Sciatic nerve (tissue), 2 donors: ENCODE measurements at regions not wholly inside any gene's neighbourhood (a gene's known extent, or its start where the extent isn't known, plus 50 kb on each side); places are given as distances from the start of the nearest gene placed in this dataset.

Experiments used
- ATAC-seq: fragments of 200-7000 bp; cut with Tn5 transposase; one replicate; pipeline ENCODE4 v1.9.1; 2020; ENCODE audit warnings: mild to moderate bottlenecking, moderate library complexity
- DNase-seq: peaks from one replicate; pipeline ENCODE4 v3.0.0-alpha.2; 2020; ENCODE audit warnings: low spot score
- intact Hi-C: fragments of 100-400 bp; cut with DNase I; formaldehyde crosslinking; loops from one replicate; pipeline ENCODE4 v1.14.2; 2022
- donor health status: DM: no; HTN: no; CAD: no.
- donor health status: DM: no; HTN: no; CAD: no.

DNA sequence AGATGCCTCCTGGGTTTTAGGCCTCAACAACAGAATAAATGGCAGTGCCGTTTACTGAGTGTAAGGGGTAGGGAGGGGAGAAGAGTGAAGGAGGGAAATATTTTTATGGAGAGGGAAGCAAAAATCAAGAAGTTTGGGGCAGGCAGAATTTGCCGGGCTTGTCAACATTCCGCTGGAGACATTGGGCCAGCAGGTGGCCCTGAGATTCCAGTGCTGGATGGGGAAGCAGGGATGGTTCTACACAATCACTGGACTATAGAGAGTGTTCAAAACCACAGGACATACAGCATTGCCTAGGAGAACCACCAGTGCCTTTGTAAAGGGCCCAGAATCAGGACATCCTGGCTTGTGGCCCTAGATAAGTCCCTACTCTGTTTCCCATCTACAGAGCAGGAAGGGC, 598.6 kb upstream of the MGMT start:
- intact Hi-C loops, result no loop called here
- DNase-seq (peak; percentile 19), ATAC-seq (no peak)

DNA sequence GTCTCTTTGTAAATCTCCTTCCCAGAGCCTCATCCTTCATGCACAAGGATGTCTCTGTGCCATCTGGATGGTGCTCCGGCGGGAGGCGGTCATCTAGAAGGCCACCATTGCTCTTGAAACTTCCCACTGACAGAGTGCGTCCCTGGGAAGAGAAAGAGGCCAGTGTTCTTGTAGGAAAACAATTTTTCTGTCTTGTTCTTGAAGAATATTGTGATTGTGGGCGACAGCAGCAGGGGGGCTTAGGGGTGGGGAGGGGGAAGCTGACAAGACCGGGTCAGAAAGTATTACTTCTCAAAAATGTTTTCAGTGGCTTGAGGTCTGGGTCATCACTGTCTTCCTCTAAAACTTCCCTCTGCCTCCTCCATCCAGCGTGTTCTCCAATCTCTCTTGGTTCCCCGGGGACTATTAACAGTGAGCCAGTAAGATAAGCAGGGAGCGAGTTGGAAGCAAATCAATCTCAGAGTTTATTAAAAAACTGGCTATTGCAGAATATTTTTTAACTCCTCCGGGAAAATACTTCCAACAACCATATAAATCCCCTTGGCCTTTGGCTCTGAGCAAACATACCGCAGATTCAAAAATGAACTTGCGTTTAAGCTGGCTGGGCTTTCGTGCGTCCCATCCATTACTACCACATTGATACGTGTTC, 597.8 kb upstream of the MGMT start:
- intact Hi-C loops, result no loop called here
- DNase-seq (no peak), ATAC-seq (peak; percentile 65)

DNA sequence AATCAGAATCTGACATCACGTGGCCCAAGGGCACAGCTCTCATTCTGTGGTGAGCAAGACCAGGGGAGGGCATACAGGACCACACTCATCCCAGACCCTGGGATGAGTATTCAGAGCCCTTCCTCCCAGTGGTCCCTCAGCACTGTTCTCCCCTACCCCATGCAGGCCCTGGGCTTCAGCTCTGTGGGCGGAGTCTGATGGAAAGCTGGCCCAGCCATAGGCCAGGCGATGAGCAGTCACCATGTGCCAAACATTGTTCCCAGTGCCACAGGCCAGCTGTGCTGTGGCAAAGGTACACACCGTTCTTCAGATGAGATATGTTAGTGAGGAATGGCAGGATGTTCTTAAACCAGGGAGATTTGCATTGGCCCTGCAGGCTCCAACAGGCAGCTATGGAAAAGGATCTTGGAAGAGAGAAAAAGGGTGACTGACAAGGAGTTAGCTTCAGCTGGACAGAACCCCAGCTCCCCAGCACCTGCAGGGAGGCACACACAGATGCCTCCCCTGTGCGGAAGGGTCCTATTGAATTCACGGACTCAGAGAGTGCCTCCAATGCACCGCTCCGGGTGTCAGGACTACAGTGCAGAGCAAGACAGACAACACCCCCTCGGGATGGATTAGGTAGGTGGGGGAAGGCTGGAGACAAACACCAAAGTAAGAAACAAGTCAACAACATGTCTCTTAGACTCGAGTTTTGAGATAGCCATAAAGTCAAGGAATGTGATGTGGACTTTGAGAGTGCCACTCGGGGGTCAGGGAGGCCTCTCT, 596.0 kb upstream of the MGMT start:
- ATAC-seq (no peak), DNase-seq (no peak)
- intact Hi-C loops, result no loop called here

DNA sequence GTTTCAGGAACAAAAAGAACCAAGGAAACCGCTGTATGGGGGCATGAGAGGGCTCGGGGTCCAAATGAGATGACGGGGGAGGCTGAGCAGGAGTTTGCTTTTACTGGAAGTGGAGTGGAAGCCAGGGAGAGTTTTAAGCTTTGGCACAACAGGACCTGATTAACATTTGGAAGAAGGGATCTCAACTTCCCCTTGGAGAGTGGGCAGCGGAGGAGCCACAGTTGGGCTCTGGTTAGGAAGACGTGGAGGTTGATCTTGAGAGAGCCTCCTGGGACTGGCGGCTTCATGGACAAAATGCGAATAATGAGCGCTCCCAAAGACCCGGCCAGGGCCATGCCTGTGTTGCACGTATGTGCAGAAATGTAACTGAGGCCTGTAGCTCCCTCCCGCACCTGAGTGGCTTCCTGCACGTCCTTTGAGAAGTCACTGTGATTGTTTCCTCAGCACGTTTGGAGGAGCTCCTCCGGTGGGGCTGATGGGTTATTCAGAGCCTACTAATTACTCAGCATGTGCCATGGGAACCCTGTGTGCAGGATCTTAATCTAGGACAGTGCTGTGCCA, 595.3 kb upstream of the MGMT start:
- ATAC-seq (no peak), DNase-seq (no peak)
- intact Hi-C loops, result no loop called here

DNA sequence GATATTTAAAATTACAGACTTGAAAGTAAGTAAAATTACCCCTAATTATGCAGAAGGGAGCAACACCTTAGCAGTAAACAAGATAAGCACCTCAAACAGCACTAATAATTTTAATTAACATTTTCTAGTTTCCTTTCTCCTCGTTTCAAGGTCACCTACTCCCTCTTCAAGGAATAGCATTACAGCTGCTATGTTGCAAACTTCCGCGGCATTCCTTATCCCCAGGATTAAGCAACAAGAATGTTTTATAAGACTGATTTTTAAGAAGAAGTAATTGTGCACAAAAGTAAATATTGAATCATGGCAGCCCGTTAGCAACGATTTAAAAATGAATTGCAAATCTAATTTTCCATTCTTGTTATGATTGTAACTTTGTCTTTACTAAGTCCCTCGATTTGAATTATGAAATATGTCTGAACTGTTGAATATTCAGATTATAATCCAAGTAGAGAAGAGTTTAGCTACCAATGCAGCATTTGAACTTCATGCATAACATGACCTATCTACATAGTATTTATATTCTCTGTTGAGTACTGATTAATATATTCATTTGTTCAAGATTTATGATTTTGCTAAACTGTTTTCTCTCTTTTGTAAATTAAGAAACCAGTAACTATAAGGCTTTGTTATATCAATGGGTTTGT, 593.5 kb upstream of the MGMT start:
- intact Hi-C loops, result no loop called here
- ATAC-seq, result peak; percentile 31
- DNase-seq, result no peak

DNA sequence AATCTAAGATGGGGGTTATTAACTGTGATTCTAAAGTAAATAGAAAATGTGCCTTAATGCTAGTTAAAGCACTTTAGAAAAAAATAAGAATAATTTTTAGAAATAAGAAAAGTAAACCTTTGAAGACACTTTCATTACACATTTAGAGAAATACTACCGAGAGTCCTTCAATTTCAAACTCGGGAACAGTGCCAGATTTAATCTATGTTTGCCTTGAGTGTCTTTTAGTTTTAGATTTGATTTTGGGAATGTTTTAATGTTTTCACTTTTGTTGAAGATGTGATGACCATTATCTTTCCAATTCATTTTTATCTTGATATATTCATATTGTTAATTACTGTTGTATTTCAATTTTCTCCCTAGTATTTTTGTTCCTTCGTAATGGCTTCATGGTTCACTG, 592.7 kb upstream of the MGMT start:
- no peak for ATAC-seq
- intact Hi-C loops, result no loop called here
- DNase-seq, result no peak

DNA sequence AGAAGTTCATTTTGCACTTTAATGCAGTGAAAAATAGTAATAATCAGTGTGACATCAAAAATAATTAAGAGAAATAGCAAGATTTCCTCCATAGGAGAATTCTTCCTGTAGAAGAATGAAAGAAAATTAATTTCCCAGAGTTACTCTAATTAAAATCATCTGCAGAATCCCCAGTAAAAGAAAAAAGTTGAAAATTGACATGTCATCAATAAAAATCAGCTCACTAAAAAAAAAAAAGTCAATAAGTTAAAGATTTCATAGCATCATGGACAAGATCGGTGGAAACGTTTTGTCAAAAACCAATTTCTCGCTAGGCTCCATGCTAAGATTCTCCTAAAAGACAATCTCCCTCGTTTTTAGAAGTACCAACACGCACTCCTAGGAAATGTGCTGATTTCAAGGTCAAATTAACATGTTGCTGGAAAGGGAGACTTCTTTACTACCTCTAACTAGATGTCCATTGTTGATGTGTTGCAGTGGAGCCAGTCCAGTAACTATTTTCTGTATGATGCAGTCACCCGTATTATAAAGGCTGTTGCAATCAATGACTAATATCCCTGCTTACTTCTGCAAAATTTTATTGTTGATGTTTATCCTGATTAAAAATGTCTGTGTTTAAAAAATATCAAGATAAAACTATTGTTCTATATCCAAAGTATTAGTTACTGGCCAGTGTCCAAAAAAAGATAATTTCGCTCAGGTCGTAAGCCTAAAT, 591.9 kb upstream of the MGMT start:
- intact Hi-C loops, result no loop called here
- DNase-seq, result no peak
- peak; percentile 46 for ATAC-seq

DNA sequence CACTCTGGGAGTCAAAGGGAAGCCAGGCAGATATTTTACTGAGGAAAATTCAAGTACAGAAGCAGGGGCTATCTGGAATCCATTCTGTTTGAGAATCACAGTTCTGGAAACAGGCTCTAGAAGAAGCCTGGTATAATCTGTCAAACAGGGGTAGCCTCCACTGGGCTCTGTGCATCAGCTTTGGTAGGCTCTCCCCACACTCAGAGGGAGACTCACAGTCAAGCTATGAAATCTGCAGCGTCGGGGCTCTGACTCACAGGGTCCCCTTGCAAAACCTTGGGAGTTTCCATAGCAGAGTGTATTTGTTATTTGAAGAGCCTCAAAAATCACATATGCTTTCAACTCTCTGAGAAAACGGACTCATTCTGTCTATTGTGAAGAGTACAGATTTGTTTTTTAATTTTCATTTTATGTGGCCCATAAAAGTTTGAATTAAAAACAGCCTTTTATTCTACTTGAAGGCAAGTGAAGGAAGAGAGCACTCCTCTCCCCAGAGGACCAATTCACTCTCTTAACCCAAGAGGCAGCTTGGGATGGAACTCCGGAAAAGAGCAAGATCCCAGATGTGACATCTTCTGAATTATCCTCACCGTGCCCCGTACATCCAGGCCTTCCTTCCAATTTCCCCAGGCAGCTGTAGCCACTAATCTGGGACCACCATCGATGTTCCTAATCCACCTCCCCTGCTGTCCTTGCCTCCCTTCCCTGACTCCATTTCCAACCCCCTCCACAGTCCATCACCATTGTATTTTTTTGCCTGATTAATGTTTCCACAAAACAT, 590.9 kb upstream of the MGMT start:
- ATAC-seq (peak; percentile 86), DNase-seq (peak; percentile 56)
- intact Hi-C loops, result no loop called here

DNA sequence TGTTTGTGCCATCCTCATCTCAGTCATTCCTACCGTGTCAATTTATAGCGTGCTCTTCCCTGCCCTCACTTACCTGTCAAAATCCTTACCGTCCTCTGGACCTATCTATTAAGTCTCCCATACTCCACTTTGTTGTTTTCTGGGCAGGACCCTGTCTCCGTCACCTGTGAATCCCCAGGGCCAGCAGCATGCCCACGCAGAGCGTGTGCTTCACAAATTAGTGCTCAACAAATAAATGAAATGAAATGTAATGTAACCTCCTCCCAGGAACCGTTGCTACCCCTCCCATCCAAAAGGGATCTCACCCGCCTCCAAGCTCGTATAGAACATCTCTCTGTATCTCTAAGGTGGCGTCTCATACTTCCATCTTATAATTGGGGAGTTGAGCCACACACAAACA, 589.9 kb upstream of the MGMT start:
- intact Hi-C loops, result no loop called here
- no peak for ATAC-seq
- peak; percentile 9 for DNase-seq

DNA sequence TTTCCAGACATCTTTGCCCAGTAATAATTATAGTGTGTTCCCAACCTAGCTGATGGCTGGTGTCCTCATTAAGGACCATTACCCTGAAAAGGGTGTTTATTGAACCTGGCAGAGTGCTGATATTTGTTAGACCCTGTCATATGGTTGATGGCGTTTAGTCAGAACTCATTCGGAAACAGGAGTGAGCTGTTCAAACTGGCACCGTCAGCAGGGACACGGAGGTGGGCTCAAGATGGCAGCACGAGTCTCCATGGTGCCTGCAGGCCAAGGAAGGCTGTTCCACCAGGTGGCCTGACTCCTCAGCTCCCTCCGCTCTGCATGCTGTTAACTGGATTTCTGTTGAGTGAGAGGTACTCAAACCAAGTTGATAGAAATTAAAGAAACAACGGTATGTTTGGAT, 589.1 kb upstream of the MGMT start:
- intact Hi-C loops, result no loop called here
- ATAC-seq (no peak), DNase-seq (peak; percentile 31)

DNA sequence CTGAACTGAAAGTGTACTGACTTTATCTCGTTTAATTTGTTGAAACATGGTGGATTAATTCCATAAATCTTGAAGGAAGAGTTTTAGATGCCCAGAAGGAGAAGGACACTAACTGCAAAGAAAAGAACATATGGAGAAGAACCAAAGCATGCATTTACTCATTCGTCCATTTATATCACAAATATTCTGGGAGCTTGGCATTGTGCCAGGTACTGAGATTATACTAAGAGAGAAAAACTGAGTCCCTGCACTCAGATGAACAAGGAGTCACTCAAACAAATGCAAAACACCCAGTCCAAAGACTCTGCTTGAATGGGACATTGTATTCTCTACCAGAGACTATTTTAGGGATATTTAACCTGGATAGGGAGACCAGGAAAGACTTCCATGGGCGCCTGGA, 588.0 kb upstream of the MGMT start:
- no peak for ATAC-seq
- DNase-seq, result no peak
- intact Hi-C loops, result no loop called here

DNA sequence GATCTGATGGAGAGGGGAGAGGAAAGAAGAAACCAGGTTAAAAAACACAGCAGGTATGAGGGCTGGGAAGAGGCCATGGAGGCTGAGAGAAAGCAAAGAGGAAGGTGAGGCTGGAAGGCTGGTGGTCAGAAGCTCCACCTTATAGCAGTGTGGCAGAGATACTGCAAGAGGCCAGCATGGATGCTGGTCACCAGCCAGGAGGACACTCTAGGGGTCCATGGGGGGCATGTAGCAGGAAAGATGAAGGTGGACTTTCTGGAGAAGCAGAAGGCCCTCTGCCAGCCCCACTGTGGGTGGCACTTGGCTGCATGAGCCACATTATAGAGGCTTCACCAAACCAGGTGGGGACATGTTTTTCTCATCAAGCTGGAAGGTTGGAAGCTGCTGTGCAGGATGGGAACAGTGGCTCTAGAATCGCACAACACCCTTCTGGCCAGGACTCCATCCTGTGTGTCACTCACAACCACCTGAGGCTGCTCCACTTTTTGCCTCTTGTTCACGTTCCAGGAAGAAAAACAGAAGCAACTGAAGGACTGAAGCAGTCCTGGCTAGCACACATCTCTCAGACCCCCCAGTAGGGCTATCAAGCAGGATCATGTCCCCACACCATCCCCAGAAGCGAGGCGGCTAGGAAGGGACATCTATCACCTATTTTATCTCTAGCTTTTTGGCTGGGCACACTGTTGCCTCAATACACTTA, 587.5 kb upstream of the MGMT start:
- ATAC-seq, result no peak
- DNase-seq, result no peak

DNA sequence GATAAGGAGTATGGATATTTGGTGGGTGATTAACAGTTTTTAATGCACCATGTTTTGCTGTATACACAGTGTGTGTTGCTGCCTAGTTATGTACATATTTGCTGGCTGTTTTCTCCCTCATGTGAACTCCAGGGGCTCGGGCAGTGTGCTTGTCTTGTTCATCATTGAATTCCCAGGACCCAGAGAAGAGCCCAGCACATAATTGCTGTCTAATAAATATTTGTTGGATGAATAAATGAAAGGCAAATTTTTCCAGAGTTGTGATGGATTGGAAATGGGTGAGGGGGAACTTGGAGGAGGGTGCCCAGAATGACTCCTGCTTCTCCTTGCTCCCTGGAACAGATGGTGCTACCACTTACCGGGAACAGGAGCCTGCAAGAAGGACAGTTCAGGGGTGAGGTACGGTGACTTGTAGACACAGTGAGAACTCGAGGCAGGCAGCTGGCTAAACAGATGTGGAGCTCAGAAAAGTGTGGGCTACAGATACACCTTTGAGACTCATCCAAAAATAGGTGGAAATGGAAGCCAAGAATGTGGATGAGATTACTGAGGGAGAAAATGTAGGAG, 586.8 kb upstream of the MGMT start:
- DNase-seq, result no peak
- ATAC-seq, result no peak
- intact Hi-C loops, result no loop called here

More for the DNA sequence above, 587.5 kb upstream of the MGMT start:
- intact Hi-C loops, result no loop called here

DNA sequence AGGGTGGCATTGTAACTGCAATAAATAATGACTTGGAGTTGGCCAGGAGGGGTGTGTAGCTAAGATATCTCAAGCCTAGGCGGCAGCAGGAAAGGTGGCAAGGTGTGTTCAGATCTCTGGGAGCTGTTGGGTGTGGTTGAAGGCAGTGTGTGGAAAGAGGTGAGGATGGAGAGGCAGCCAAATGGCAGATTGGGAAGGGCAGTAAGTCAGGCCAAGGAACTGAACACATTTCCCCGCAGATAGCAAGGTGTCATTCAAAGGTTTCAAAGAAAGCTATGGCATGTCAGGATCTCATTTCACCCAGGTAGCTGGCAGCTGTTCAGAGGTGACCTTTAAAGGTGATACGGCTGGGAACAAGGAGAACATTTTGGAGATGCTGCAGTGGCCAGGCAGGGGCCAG, 586.0 kb upstream of the MGMT start:
- intact Hi-C loops, result no loop called here
- no peak for ATAC-seq

DNA sequence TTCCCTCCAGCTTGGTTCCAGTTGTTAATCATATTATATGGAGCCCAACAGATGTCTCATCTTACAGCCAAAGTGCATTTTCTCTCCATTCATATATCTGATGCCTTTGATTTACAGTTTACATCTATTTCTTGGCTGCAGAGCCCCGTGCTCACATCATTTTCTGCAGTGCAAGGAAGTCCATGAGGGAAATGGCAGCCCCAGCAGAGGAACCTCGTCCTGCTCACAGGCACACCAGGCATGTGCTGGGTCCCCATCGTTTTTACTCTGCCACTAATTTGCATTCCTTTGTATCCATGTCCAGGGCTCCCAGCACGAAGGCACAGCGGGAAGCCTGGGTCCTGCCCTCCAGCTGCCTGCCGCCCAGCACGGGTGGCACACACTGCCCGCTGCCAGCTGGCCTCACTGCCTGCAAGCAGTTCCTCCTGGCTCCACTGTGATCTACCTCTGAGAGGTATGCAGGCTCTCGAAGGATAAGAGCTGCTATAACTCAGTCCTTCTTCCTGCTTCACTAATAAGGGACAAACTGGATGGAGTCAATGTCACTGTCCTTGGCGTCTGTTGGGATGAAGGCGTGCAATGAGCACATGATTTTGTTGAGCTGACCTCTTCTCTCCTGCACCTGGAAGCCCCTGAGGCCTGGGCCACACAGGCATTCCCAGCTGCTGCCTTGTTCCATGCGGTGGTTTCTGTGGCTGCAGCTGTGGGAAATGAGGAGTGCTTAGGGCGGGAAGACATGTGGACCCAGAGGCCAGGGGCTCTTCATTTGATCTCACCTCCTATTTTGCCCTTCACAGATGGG, 583.6 kb upstream of the MGMT start:
- ATAC-seq (peak; percentile 41), DNase-seq (no peak)
- intact Hi-C loops, result no loop called here

More for the DNA sequence above, 586.0 kb upstream of the MGMT start:
- DNase-seq, result no peak

DNA sequence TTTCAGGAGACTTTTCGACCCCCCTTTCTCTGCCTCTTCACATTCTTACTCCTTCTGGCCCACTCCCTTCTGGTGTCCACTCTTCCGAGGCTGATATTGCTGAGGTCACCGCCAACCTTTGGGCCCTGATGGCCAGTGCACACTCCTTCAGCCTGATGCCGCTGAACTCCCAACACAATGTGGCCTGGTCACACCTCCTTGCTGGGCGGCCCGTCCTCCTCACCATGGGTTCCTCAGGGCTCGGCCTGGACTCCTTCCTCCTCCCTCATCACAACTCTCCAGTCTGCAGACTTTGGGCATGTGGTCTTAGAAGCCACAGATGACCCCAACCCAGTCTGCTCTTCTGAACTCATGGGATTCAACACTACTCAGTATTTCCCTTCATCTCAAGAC, 583.0 kb upstream of the MGMT start:
- no peak for DNase-seq
- intact Hi-C loops, result no loop called here

DNA sequence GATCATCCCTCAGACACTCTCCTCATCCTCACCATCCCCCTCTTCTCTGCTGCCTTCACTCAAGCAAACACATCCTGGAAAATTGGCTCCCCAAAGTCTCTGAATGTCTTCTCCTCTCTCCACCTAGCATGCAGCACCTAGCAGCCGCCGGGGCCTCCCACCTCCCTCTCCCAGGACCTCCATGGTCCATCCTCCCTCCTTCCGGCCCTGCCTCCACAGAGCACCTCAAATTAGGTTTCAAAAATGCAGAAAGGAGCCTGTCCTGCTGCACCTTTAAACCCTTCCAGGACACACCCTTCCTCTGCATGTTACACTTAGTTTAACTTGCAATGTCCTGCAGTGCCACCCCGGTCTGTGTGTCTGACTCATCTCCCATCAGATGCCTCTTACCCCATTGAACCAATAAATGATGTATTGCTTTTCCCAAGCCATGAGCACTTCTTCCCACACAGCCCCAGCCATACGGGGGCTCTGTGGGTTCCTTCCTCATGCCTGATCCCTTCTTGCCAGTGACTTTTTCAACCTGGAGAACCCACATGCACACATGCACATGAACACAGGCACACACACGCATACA, 582.5 kb upstream of the MGMT start:
- DNase-seq (no peak), ATAC-seq (no peak)
- intact Hi-C loops, result no loop called here

More for the DNA sequence above, 583.0 kb upstream of the MGMT start:
- peak; percentile 17 for ATAC-seq
